Sigmoid colon (tissue), 4 donors: ENCODE measurements at regions not wholly inside any gene's neighbourhood (a gene's known extent, or its start where the extent isn't known, plus 50 kb on each side); places are given as distances from the start of the nearest gene placed in this dataset.

Source experiments
- CTCF ChIP-seq, 4 experiments: fragments of 450-650 bp in 3 of 4; fragments of 200-600 bp in 1 of 4; IDR thresholded peaks; one replicate each; pipeline ENCODE4 v1.5.1; 2016 to 2019; ENCODE audit warnings: antibody characterized with exemption in 4 of 4, mild to moderate bottlenecking in 3 of 4, moderate library complexity in 2 of 4
- EP300 ChIP-seq, 4 donors: sonication (generic); formaldehyde crosslinking; IDR thresholded peaks; one replicate each; pipeline ENCODE4 v1.6.1; 2017; ENCODE audit warnings: antibody characterized with exemption in 4 of 4
- POLR2A ChIP-seq, 2 donors: fragments of 450-650 bp; IDR thresholded peaks; one replicate each; pipeline ENCODE4 v1.6.1; 2016; ENCODE audit warnings: antibody characterized with exemption in 2 of 2, mild to moderate bottlenecking in 2 of 2, moderate library complexity in 2 of 2
- POLR2AphosphoS5 ChIP-seq, 4 donors: sonication (generic); formaldehyde crosslinking; IDR thresholded peaks; one replicate each; pipeline ENCODE4 v1.6.1; 2017; ENCODE audit warnings: antibody characterized with exemption in 4 of 4

GRCh38 chr17:5789528-5789927 is 205.2 kb upstream of the NLRP1 start:
- TF ChIP-seq CTCF (IDR thresholded peaks at IDR 0.05) (no peak), POLR2A (IDR thresholded peaks at IDR 0.05) (no peak), POLR2AphosphoS5 (IDR thresholded peaks at IDR 0.05) (no peak), EP300 (IDR thresholded peaks at IDR 0.05) (no peak)
